Vagina (tissue), 2 donors: ENCODE measurements at regions not wholly inside any gene's neighbourhood (a gene's known extent, or its start where the extent isn't known, plus 50 kb on each side); places are given as distances from the start of the nearest gene placed in this dataset.

ENCODE experiments used
- DNase-seq, 2 donors: peaks; one replicate each; pipeline ENCODE4 v3.0.0-alpha.2; 2017; ENCODE audit errors: extremely low spot score in 2 of 2
- H3K27ac ChIP-seq: fragments of 200-600 bp; sonication (generic); one replicate; pipeline ENCODE4 v1.5.1; 2019
- H3K27me3 ChIP-seq: fragments of 200-600 bp; sonication (generic); one replicate; pipeline ENCODE4 v1.5.1; 2019
- H3K36me3 ChIP-seq, 2 donors: fragments of 200-600 bp; sonication (generic); one replicate each; pipeline ENCODE4 v1.5.1; 2017 to 2019
- H3K4me1 ChIP-seq: fragments of 200-600 bp; sonication (generic); one replicate; pipeline ENCODE4 v1.5.1; 2019
- H3K4me3 ChIP-seq, 2 donors: fragments of 200-600 bp; sonication (generic); 1 replicate in 1 of 2; 2 replicates in 1 of 2; pipeline ENCODE4 v1.5.1; 2016 to 2019
- H3K9me3 ChIP-seq: fragments of 200-600 bp; sonication (generic); one replicate; pipeline ENCODE4 v1.5.1; 2019
- POLR2A ChIP-seq, 2 donors: fragments of 450-650 bp; IDR thresholded peaks; one replicate each; pipeline ENCODE4 v1.6.1; 2017; ENCODE audit warnings: antibody characterized with exemption in 2 of 2, mild to moderate bottlenecking in 2 of 2, moderate library complexity in 2 of 2
- POLR2AphosphoS5 ChIP-seq, 2 donors: sonication (generic); formaldehyde crosslinking; IDR thresholded peaks; one replicate each; pipeline ENCODE4 v1.9.0; 2017; ENCODE audit warnings: antibody characterized with exemption in 2 of 2, mild to moderate bottlenecking in 2 of 2, low read depth in 1 of 2; ENCODE audit not compliant: insufficient read depth in 1 of 2
- intact Hi-C: fragments of 100-400 bp; cut with DNase I; formaldehyde crosslinking; loops from one replicate; pipeline ENCODE4 v1.15.1; 2023
- TF ChIP-seq, protein P1 (sequence below), 3 experiments: fragments of 450-650 bp in 2 of 3; fragments of 200-600 bp in 1 of 3; sonication (generic) in 1 of 3; IDR thresholded peaks; one replicate each; pipeline ENCODE4 v1.5.1; 2017 to 2019; ENCODE audit warnings: antibody characterized with exemption in 3 of 3, mild to moderate bottlenecking in 2 of 3, moderate library complexity in 2 of 3

DNA sequence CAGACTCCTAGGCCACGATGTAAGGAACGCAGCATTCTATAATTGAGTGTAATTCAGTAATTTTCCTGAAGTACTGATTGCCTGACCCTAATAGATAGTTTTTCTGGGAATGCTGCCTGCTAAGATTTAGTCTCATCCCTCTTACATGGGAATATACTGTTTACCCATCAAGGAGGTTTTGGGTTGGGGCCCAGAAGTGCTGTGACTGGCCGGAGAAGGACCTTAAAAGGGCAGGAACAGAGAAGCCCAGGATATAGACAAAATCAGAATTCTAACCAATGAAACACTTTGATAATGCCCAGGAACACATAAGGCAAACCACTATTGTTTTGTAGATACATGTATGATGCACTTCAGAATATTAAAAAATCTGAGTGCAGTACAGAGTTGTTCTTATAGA lies 111.6 kb downstream of the RGS2 start:
- Histone ChIP-seq H3K27ac (no peak overlapping the region), H3K4me3 (no peak overlapping the region), H3K36me3 (no peaks in the 10 kb centered on the region), H3K4me1 (no peaks in the 10 kb centered on the region), H3K27me3 (no peaks in the 10 kb centered on the region), H3K9me3 (no peaks in the 10 kb centered on the region)
- TF ChIP-seq, protein P1, sequence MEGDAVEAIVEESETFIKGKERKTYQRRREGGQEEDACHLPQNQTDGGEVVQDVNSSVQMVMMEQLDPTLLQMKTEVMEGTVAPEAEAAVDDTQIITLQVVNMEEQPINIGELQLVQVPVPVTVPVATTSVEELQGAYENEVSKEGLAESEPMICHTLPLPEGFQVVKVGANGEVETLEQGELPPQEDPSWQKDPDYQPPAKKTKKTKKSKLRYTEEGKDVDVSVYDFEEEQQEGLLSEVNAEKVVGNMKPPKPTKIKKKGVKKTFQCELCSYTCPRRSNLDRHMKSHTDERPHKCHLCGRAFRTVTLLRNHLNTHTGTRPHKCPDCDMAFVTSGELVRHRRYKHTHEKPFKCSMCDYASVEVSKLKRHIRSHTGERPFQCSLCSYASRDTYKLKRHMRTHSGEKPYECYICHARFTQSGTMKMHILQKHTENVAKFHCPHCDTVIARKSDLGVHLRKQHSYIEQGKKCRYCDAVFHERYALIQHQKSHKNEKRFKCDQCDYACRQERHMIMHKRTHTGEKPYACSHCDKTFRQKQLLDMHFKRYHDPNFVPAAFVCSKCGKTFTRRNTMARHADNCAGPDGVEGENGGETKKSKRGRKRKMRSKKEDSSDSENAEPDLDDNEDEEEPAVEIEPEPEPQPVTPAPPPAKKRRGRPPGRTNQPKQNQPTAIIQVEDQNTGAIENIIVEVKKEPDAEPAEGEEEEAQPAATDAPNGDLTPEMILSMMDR (IDR thresholded peaks at IDR 0.05) = no peak
- no peak for TF ChIP-seq POLR2AphosphoS5 (IDR thresholded peaks at IDR 0.05; ENCODE audit: insufficient read depth in 1 of 2, low read depth in 1 of 2)
- TF ChIP-seq POLR2A (IDR thresholded peaks at IDR 0.05) = no peak
- no peak for DNase-seq
- intact Hi-C loops = no loop called here

DNA sequence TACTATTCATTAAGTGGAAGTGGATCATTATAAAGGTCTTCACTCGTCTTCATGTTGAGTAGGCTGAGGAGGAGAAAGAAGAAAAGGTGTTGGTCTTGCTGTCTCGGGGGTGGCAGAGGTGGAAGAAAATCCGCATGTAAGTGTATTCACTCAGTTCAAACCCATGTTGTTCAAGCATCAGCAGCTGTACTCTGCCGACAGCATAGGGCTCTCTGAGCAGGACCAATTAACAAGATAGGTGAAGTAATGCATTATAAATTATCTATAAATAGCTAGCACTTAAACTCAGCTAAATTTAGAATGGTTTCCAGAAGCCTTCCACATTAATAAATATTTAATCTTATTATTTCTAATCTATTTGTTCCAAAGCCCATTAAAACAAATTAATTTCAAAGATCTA lies 116.8 kb downstream of the RGS2 start:
- Histone ChIP-seq H3K4me3 (no peak overlapping the region), H3K36me3 (no peaks in the 10 kb centered on the region), H3K27ac (no peak overlapping the region), H3K27me3 (no peaks in the 10 kb centered on the region), H3K4me1 (no peaks in the 10 kb centered on the region), H3K9me3 (no peaks in the 10 kb centered on the region)
- intact Hi-C loops = no loop called here
- DNase-seq = no peak
- TF ChIP-seq POLR2A (IDR thresholded peaks at IDR 0.05) (no peak), POLR2AphosphoS5 (IDR thresholded peaks at IDR 0.05; ENCODE audit: insufficient read depth in 1 of 2, low read depth in 1 of 2) (no peak)
- TF ChIP-seq, protein P1 (IDR thresholded peaks at IDR 0.05) = no peak

DNA sequence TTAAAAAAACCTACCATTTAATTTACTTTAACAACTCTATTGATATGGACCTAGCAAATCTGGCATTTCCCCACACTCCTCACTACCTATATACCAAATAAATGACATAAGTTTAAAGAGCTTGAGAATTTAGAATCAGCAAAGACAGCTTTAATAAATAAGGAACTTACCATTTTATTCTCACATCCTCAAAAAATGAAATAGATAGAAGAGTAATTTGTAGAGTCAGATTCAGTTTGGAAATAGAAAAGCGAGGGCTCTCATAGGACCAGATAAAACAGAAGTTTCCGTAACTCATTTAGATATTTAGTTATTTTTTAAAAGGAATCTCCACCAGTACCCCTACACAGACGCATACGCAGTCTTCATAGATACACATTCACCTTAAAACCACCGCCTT lies 117.9 kb downstream of the RGS2 start:
- no peaks in the 10 kb centered on the region for H3K27me3 ChIP-seq
- H3K4me1 ChIP-seq = no peaks in the 10 kb centered on the region
- intact Hi-C loops = no loop called here
- H3K27ac ChIP-seq = no peak overlapping the region
- H3K9me3 ChIP-seq = no peaks in the 10 kb centered on the region
- DNase-seq = no peak
- no peaks in the 10 kb centered on the region for H3K36me3 ChIP-seq
- TF ChIP-seq, protein P1 (IDR thresholded peaks at IDR 0.05) = no peak
- TF ChIP-seq POLR2AphosphoS5 (IDR thresholded peaks at IDR 0.05; ENCODE audit: insufficient read depth in 1 of 2, low read depth in 1 of 2) (no peak), POLR2A (IDR thresholded peaks at IDR 0.05) (no peak)
- no peak overlapping the region for H3K4me3 ChIP-seq

DNA sequence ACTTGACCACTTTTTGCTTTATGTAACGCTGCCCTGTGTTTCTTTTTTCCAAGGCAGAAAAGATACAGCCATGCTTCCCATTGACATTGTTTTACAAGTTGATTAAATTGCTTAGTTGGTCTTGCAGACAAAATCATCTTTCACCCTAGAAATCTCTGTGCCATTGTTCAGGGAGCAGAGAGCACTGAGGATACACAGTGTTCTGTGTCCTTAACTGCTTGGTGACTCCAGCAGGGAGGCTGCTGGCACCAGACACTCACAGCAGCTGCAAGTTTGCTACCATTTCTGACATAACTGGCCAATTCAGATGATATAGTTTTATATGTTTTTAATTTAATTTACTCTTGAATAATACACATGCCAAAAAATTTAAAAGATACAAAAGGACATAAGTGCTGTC lies 118.7 kb downstream of the RGS2 start:
- TF ChIP-seq, protein P1 (IDR thresholded peaks at IDR 0.05) = no peak
- Histone ChIP-seq H3K4me3 (no peak overlapping the region), H3K4me1 (no peaks in the 10 kb centered on the region), H3K9me3 (no peaks in the 10 kb centered on the region), H3K27ac (no peak overlapping the region), H3K27me3 (no peaks in the 10 kb centered on the region), H3K36me3 (no peaks in the 10 kb centered on the region)
- intact Hi-C loops = no loop called here
- DNase-seq = no peak

DNA sequence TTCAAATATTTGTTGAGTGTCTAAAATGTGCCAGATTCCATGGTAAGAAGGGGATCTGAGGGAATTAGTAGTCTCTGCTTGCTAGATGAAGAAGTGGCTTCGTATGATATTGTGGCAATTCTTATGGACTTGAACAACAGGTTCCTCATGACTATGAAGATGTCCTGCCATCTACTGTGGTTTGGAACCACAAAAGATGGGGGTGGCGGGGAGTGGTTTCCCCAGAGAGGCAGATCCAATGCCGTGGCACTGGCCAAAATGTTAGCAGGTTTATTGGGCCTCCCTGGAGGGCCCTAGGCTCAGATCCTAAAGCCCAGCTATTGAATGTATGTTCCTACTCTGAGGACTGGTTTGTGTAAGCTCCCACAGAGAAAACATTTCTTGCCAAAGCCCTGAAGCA lies 120.8 kb downstream of the RGS2 start:
- Histone ChIP-seq H3K9me3 (no peaks in the 10 kb centered on the region), H3K4me1 (no peaks in the 10 kb centered on the region), H3K27ac (no peak overlapping the region), H3K4me3 (no peak overlapping the region), H3K36me3 (no peaks in the 10 kb centered on the region), H3K27me3 (no peaks in the 10 kb centered on the region)
- DNase-seq = no peak
- no peak for TF ChIP-seq POLR2AphosphoS5 (IDR thresholded peaks at IDR 0.05; ENCODE audit: insufficient read depth in 1 of 2, low read depth in 1 of 2)
- TF ChIP-seq, protein P1 (IDR thresholded peaks at IDR 0.05) = no peak
- no peak for TF ChIP-seq POLR2A (IDR thresholded peaks at IDR 0.05)
- intact Hi-C loops = no loop called here
